ENCODE measurements at regions not wholly inside any gene's neighbourhood (a gene's known extent, or its start where the extent isn't known, plus 50 kb on each side); places are given as distances from the start of the nearest gene placed in this dataset.
"Not testable (repeated sequence)": the region's sequence is repeated elsewhere in the genome, so short reads cannot be mapped to it uniquely, and the experiment has no call there.

GRCh38 chr12:17056546-17056945, 450.6 kb upstream of the LMO3 start:
- WGBS, 3 donors, result 46 to 70% (median 58%) methylated on average over 2 of the region's 2 CpGs
- intact Hi-C loops (cut with DNase I), result no loop called here
- H3K27ac ChIP-seq, result no peak overlapping the region
- H3K4me3 ChIP-seq, result no peak overlapping the region
- TF ChIP-seq EP300 (IDR thresholded peaks at IDR 0.05) (no peak), CTCF (IDR thresholded peaks at IDR 0.05) (no peak), POLR2A (IDR thresholded peaks at IDR 0.05) (no peak)
- no peaks in the 10 kb centered on the region for H3K36me3 ChIP-seq
- no peaks in the 10 kb centered on the region for H3K4me1 ChIP-seq (ENCODE audit: insufficient read depth)
- DNase-seq, result no peak
- H3K9me3 ChIP-seq, result no peaks in the 10 kb centered on the region
- no peaks in the 10 kb centered on the region for H3K27me3 ChIP-seq

DNA sequence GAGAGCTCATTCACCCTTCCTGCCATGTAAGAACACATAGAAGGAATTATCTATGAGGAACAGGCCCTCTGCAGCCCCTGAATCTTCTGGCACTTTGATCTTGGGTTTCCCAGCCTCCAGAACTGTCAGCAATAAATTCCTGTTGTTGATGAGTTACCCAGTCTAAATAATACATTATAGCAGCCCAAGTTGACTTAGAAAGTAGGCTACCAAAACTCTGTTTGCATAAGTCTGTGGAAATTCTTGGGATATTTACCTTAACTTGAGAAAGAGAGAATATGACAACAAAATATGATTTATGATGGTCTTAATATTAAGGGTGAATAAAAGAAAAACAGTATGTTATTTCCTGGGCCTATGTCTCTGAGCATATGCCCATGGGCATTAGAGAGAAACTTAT, 433.0 kb upstream of the LMO3 start:
- intact Hi-C loops (cut with DNase I), result no loop called here
- Histone ChIP-seq H3K4me3 (no peak overlapping the region), H3K36me3 (no peaks in the 10 kb centered on the region), H3K27ac (no peak overlapping the region), H3K27me3 (no peaks in the 10 kb centered on the region), H3K9me3 (no peaks in the 10 kb centered on the region), H3K4me1 (ENCODE audit: insufficient read depth) (no peaks in the 10 kb centered on the region)
- DNase-seq, result no peak
- TF ChIP-seq EP300 (IDR thresholded peaks at IDR 0.05), result no peak
- TF ChIP-seq CTCF (IDR thresholded peaks at IDR 0.05), result no peak
- no peak for TF ChIP-seq POLR2A (IDR thresholded peaks at IDR 0.05)

- no peak overlapping the region for H3K4me3 ChIP-seq
- no peaks in the 10 kb centered on the region for H3K27me3 ChIP-seq
- H3K4me1 ChIP-seq (ENCODE audit: insufficient read depth), result no peaks in the 10 kb centered on the region
- no peak overlapping the region for H3K27ac ChIP-seq
- intact Hi-C loops (cut with DNase I), result no loop called here
- H3K9me3 ChIP-seq, result no peaks in the 10 kb centered on the region
- TF ChIP-seq EP300 (IDR thresholded peaks at IDR 0.05) (no peak), POLR2A (IDR thresholded peaks at IDR 0.05) (no peak), CTCF (IDR thresholded peaks at IDR 0.05) (no peak)
- DNase-seq, result no peak
- WGBS, 3 donors, result 75 to 76% (median 76%) methylated on average over 5 of the region's 5 CpGs
- no peaks in the 10 kb centered on the region for H3K36me3 ChIP-seq
These were observed 429.4 kb upstream of the LMO3 start for GRCh38 chr12:17035372-17035771.

- no peak for TF ChIP-seq EP300 (IDR thresholded peaks at IDR 0.05)
- TF ChIP-seq CTCF (IDR thresholded peaks at IDR 0.05), result no peak
- TF ChIP-seq POLR2A (IDR thresholded peaks at IDR 0.05), result no peak
- H3K27ac ChIP-seq, result no peak overlapping the region
- peaks cover 0 to 3% of the 10 kb centered on the region in 2 donors for H3K9me3 ChIP-seq
- no peaks in the 10 kb centered on the region for H3K4me1 ChIP-seq (ENCODE audit: insufficient read depth)
- H3K4me3 ChIP-seq, result no peak overlapping the region
- H3K27me3 ChIP-seq, result no peaks in the 10 kb centered on the region
- 5 to 13% (median 6%) methylated on average over 1 of the region's 1 CpG for WGBS, 3 donors
- DNase-seq, result no peak
- intact Hi-C loops (cut with DNase I), result no loop called here
- no peaks in the 10 kb centered on the region for H3K36me3 ChIP-seq
These were observed 424.4 kb upstream of the LMO3 start for GRCh38 chr12:17030338-17030737.

GRCh38 chr12:17028348-17028747, 422.4 kb upstream of the LMO3 start:
- intact Hi-C loops (cut with DNase I), result no loop called here
- H3K9me3 ChIP-seq, result peaks cover 0 to 3% of the 10 kb centered on the region in 2 donors
- no peaks in the 10 kb centered on the region for H3K36me3 ChIP-seq
- no peaks in the 10 kb centered on the region for H3K4me1 ChIP-seq (ENCODE audit: insufficient read depth)
- TF ChIP-seq EP300 (IDR thresholded peaks at IDR 0.05) (no peak), POLR2A (IDR thresholded peaks at IDR 0.05) (no peak), CTCF (IDR thresholded peaks at IDR 0.05) (no peak)
- no peak overlapping the region for H3K4me3 ChIP-seq
- H3K27ac ChIP-seq, result no peak overlapping the region
- DNase-seq, result no peak
- H3K27me3 ChIP-seq, result no peaks in the 10 kb centered on the region
- WGBS, 3 donors, result 47 to 59% (median 55%) methylated on average over 4 of the region's 4 CpGs

- intact Hi-C loops (cut with DNase I); H3K4me1 ChIP-seq (ENCODE audit: insufficient read depth); H3K27ac ChIP-seq; H3K27me3 ChIP-seq; H3K36me3 ChIP-seq; H3K9me3 ChIP-seq; H3K4me3 ChIP-seq; DNase-seq: not testable (repeated sequence)
- 65 to 71% (median 66%) methylated on average over 10 of the region's 10 CpGs for WGBS, 3 donors
These were observed 419.5 kb upstream of the LMO3 start for GRCh38 chr12:17025424-17025823.
